Keratinocyte (primary cell): ENCODE measurements at regions not wholly inside any gene's neighbourhood (a gene's known extent, or its start where the extent isn't known, plus 50 kb on each side); places are given as distances from the start of the nearest gene placed in this dataset.

Experiments used
- DNase-seq: peaks from one replicate; pipeline ENCODE4 v3.0.0-alpha.2; 2011; ENCODE audit warnings: low read depth, missing footprints, low spot score
- FAIRE-seq: peaks from 2 replicates; lab custom pipeline; 2011; peaks lifted over from hg19 to GRCh38; lab: Jason Lieb, UNC
- H2AFZ ChIP-seq: 2 replicates; pipeline ENCODE4 v1.6.0; 2012; ENCODE audit warnings: low read length, control low read depth, inconsistent platforms; ENCODE audit not compliant: control insufficient read depth
- H3K27ac ChIP-seq: 2 replicates; pipeline ENCODE4 v1.5.1; 2011; ENCODE audit warnings: low read length; ENCODE audit not compliant: control insufficient read depth, insufficient read depth
- H3K27me3 ChIP-seq: 3 replicates; pipeline ENCODE4 v1.6.0; 2011; ENCODE audit warnings: low read length; ENCODE audit not compliant: control insufficient read depth, insufficient read depth; ENCODE audit errors: extremely low read depth
- H3K36me3 ChIP-seq, 2 experiments: 2 replicates in 1 of 2; 3 replicates in 1 of 2; pipeline ENCODE4 v1.5.1; 2011; ENCODE audit warnings: low read length in 2 of 2, mild to moderate bottlenecking in 1 of 2; ENCODE audit not compliant: control insufficient read depth in 2 of 2, insufficient read depth in 2 of 2; ENCODE audit errors: extremely low read depth in 1 of 2
- H3K4me1 ChIP-seq: 3 replicates; pipeline ENCODE4 v1.5.1; 2011; ENCODE audit warnings: low read length; ENCODE audit not compliant: control insufficient read depth, insufficient read depth; ENCODE audit errors: extremely low read depth
- H3K4me2 ChIP-seq: 3 replicates; pipeline ENCODE4 v1.6.0; 2011; ENCODE audit warnings: low read depth, low read length; ENCODE audit not compliant: control insufficient read depth, insufficient read depth; ENCODE audit errors: extremely low read depth
- H3K4me3 ChIP-seq, 3 experiments: fragments of 200-600 bp in 1 of 3; sonication (generic) in 1 of 3; 2 replicates in 2 of 3; 3 replicates in 1 of 3; pipeline ENCODE4 v1.5.1; 2011 to 2016; ENCODE audit warnings: low read length in 3 of 3, mild to moderate bottlenecking in 3 of 3, control low read depth in 2 of 3, inconsistent platforms in 1 of 3, low read depth in 1 of 3, mixed read lengths in 1 of 3, mixed run types in 1 of 3, moderate library complexity in 1 of 3; ENCODE audit not compliant: control insufficient read depth in 2 of 3, insufficient read depth in 2 of 3; ENCODE audit errors: extremely low read depth in 1 of 3
- H3K79me2 ChIP-seq: 2 replicates; pipeline ENCODE4 v1.6.0; 2012; ENCODE audit warnings: low read length; ENCODE audit not compliant: control insufficient read depth, insufficient read depth
- H3K9ac ChIP-seq: 3 replicates; pipeline ENCODE4 v1.6.0; 2011; ENCODE audit warnings: low read length; ENCODE audit not compliant: control insufficient read depth, insufficient read depth; ENCODE audit errors: extremely low read depth
- H3K9me1 ChIP-seq: 3 replicates; pipeline ENCODE4 v1.6.0; 2011; ENCODE audit warnings: low read length; ENCODE audit not compliant: control insufficient read depth, insufficient read depth; ENCODE audit errors: extremely low read depth
- H3K9me3 ChIP-seq: 2 replicates; pipeline ENCODE4 v1.5.1; 2012; ENCODE audit warnings: low read depth, low read length; ENCODE audit not compliant: control insufficient read depth
- H4K20me1 ChIP-seq: 3 replicates; pipeline ENCODE4 v1.6.0; 2011; ENCODE audit warnings: low read length; ENCODE audit not compliant: control insufficient read depth, insufficient read depth; ENCODE audit errors: extremely low read depth
- CTCF ChIP-seq, 3 experiments: IDR thresholded peaks in 1 of 3; conservative IDR thresholded peaks in 1 of 3; optimal IDR thresholded peaks in 1 of 3; 2 replicates in 2 of 3; 3 replicates in 1 of 3; pipeline versions ENCODE3 to v1.5.1; 2011; ENCODE audit warnings: low read length in 3 of 3, mild to moderate bottlenecking in 3 of 3, moderate library complexity in 2 of 3, control low read depth in 1 of 3, inconsistent platforms in 1 of 3; ENCODE audit not compliant: insufficient read depth in 2 of 3; ENCODE audit errors: extremely low read depth in 1 of 3
- EZH2 ChIP-seq: IDR thresholded peaks from one replicate; pipeline ENCODE4 v1.6.1; 2012; ENCODE audit warnings: inconsistent platforms, mild to moderate bottlenecking, low read length, moderate library complexity
- dilution Hi-C: fragments of 300-500 bp; cut with MboI; formaldehyde crosslinking; loops from one replicate; pipeline ENCODE4 v1.7.0; 2020; ENCODE audit warnings: low sequenced_read_pairs; ENCODE audit not compliant: extremely low pct_ligation_motif_present

- TF ChIP-seq CTCF (optimal IDR thresholded peaks at IDR 0.05 in 1 of 3, IDR thresholded peaks at IDR 0.05 in 1 of 3, conservative IDR thresholded peaks at IDR 0.05 in 1 of 3; ENCODE audit: extremely low read depth in 1 of 3, insufficient read depth in 2 of 3, low read length in 3 of 3) (no peak), EZH2 (no peak)
- H3K4me1 ChIP-seq = peaks cover 11% of the 10 kb centered on the region
- dilution Hi-C loops = no loop called here
- H3K27ac ChIP-seq = no peak overlapping the region
- H3K9me1 ChIP-seq = no peaks in the 10 kb centered on the region
- DNase-seq (no peak), FAIRE-seq (no peak)
- no peak overlapping the region for H3K4me3 ChIP-seq
- no peak overlapping the region for H3K9ac ChIP-seq
- H3K27me3 ChIP-seq = no peaks in the 10 kb centered on the region
- no peaks in the 10 kb centered on the region for H3K36me3 ChIP-seq
- H3K9me3 ChIP-seq = no peaks in the 10 kb centered on the region
- H4K20me1 ChIP-seq = no peaks in the 10 kb centered on the region
- H3K79me2 ChIP-seq = no peaks in the 10 kb centered on the region
- H2AFZ ChIP-seq = no peak overlapping the region
- no peak overlapping the region for H3K4me2 ChIP-seq
These were observed 124.2 kb upstream of the LMO4 start for GRCh38 chr1:87204441-87204840.

GRCh38 chr1:87204921-87205320 lies 123.8 kb upstream of the LMO4 start:
- H3K9me1 ChIP-seq = no peaks in the 10 kb centered on the region
- no peak for FAIRE-seq
- no peaks in the 10 kb centered on the region for H3K9me3 ChIP-seq
- DNase-seq = no peak
- H3K79me2 ChIP-seq = no peaks in the 10 kb centered on the region
- H4K20me1 ChIP-seq = no peaks in the 10 kb centered on the region
- no peak overlapping the region for H3K27ac ChIP-seq
- dilution Hi-C loops = no loop called here
- H3K27me3 ChIP-seq = no peaks in the 10 kb centered on the region
- no peaks in the 10 kb centered on the region for H3K36me3 ChIP-seq
- no peak overlapping the region for H3K9ac ChIP-seq
- TF ChIP-seq EZH2 = no peak
- no peak for TF ChIP-seq CTCF (optimal IDR thresholded peaks at IDR 0.05 in 1 of 3, IDR thresholded peaks at IDR 0.05 in 1 of 3, conservative IDR thresholded peaks at IDR 0.05 in 1 of 3; ENCODE audit: extremely low read depth in 1 of 3, insufficient read depth in 2 of 3, low read length in 3 of 3)
- H3K4me3 ChIP-seq = no peak overlapping the region
- H2AFZ ChIP-seq = no peak overlapping the region
- H3K4me1 ChIP-seq = peaks cover 11% of the 10 kb centered on the region
- H3K4me2 ChIP-seq = no peak overlapping the region
